ENCODE measurements at regions not wholly inside any gene's neighbourhood (a gene's known extent, or its start where the extent isn't known, plus 50 kb on each side); places are given as distances from the start of the nearest gene placed in this dataset.

- no peak overlapping the region for H3K4me3 ChIP-seq
- intact Hi-C loops (cut with micrococcal nuclease; ENCODE audit: unreplicated experiment), result no loop called here
- H3K9ac ChIP-seq (ENCODE audit: control insufficient read depth, insufficient read depth, low read length), result no peak overlapping the region
- DNase-seq (ENCODE audit: low read depth, low spot score), result no peak
- no peak overlapping the region for H3K4me2 ChIP-seq (ENCODE audit: control insufficient read depth, insufficient read depth)
- ATAC-seq, result no peak
- CTCF ChIA-PET, result no interaction called here
- in situ Hi-C loops (cut with MboI), result no loop called here
- RAD21 ChIA-PET (ENCODE audit: unreplicated experiment), result no interaction called here
- no peaks in the 10 kb centered on the region for H4K20me1 ChIP-seq (ENCODE audit: control insufficient read depth, insufficient read depth)
- FAIRE-seq, result no peak
- POLR2A ChIA-PET, result no interaction called here
- no peak overlapping the region for H2AFZ ChIP-seq (ENCODE audit: control insufficient read depth, low read depth, low read length)
- no peaks in the 10 kb centered on the region for H3K36me3 ChIP-seq (ENCODE audit: control insufficient read depth in 2 of 2, insufficient read depth in 2 of 2, low read length in 1 of 2)
- SMC1A ChIA-PET (ENCODE audit: uncharacterized antibody, unreplicated experiment), result no interaction called here
- WGBS (ENCODE audit: insufficient coverage, insufficient replicate concordance, low lambda C conversion rate, missing lambda C conversion rate), result 75% methylated on average over 4 of the region's 4 CpGs
- H3K79me2 ChIP-seq (ENCODE audit: control insufficient read depth, insufficient read depth, low read length), result no peaks in the 10 kb centered on the region
- H3K9me3 ChIP-seq (replicated peaks; ENCODE audit: control insufficient read depth, insufficient read depth, low read length), result no peaks in the 10 kb centered on the region
- H3K27me3 ChIP-seq (replicated peaks in 1 of 2; ENCODE audit: control insufficient read depth in 2 of 2, insufficient read depth in 2 of 2, low read length in 1 of 2), result no peaks in the 10 kb centered on the region
- no peak for TF ChIP-seq ZNF24 (IDR thresholded peaks at IDR 0.05)
- TF ChIP-seq ETV6 (conservative IDR thresholded peaks at IDR 0.05 in 1 of 2, IDR thresholded peaks at IDR 0.05 in 1 of 2; ENCODE audit: borderline replicate concordance in 1 of 2, low read depth in 1 of 2), result no peak
- TF ChIP-seq IKZF1 (conservative IDR thresholded peaks at IDR 0.05), result no peak
- TF ChIP-seq BCLAF1 (IDR thresholded peaks at IDR 0.05), result no peak
- no peak for TF ChIP-seq ZBTB40 (IDR thresholded peaks at IDR 0.05; ENCODE audit: borderline replicate concordance)
- no peak for TF ChIP-seq CBFB (IDR thresholded peaks at IDR 0.05; ENCODE audit: low read depth)
- TF ChIP-seq PAX8 (IDR thresholded peaks at IDR 0.05), result no peak
- TF ChIP-seq ZNF592 (IDR thresholded peaks at IDR 0.05), result no peak
- TF ChIP-seq RCOR1 (conservative IDR thresholded peaks at IDR 0.05; ENCODE audit: low read depth, low read length), result no peak
- no peak for TF ChIP-seq BCL11A (IDR thresholded peaks at IDR 0.05; ENCODE audit: low read depth, low read length)
- no peak for TF ChIP-seq ZBED1 (IDR thresholded peaks at IDR 0.05; ENCODE audit: borderline replicate concordance)
- no TSS peak for BruUV-seq (replicated peaks)
- H3K4me1 ChIP-seq (ENCODE audit: control insufficient read depth, insufficient read depth, low read length), result peaks cover 5% of the 10 kb centered on the region
- no peak overlapping the region for H3K27ac ChIP-seq (ENCODE audit: control insufficient read depth, insufficient read depth)
These were observed 113.3 kb upstream of the OTUD4 start for GRCh38 chr4:145293658-145294057.

All from GM12878 (cell line).